IMR-90 (cell line): ENCODE measurements at regions not wholly inside any gene's neighbourhood (a gene's known extent, or its start where the extent isn't known, plus 50 kb on each side); places are given as distances from the start of the nearest gene placed in this dataset.

Experiments
- ATAC-seq: fragments of 200-7000 bp; cut with Tn5 transposase; 2 replicates; pipeline ENCODE4 v1.9.1; 2020; ENCODE audit warnings: low read depth, mild to moderate bottlenecking, moderate library complexity
- BruUV-seq: library from RNA; stranded (reverse); fragments of 400-500 nt; replicated peaks from 2 replicates; lab custom pipeline; 2021; lab: Mats Ljungman, UMichigan
- CTCF ChIA-PET: fragments of 300-600 bp; formaldehyde crosslinking; extraction: SDS; loops from one replicate; lab custom pipeline; 2021; ENCODE audit warnings: antibody characterized with exemption; lab: Yijun Ruan, JAX
- POLR2A ChIA-PET: fragments of 300-600 bp; sonication (Branson Sonifier 250); formaldehyde crosslinking; loops from one replicate; lab custom pipeline; 2022; ENCODE audit warnings: antibody characterized with exemption; ENCODE audit not compliant: unreplicated experiment; lab: Charles Lee
- DNase-seq: peaks from one replicate; pipeline ENCODE4 v3.0.0; 2013
- H2AFZ ChIP-seq: replicated peaks from 2 replicates; pipeline ENCODE3; 2013; ENCODE audit warnings: low read length, mild to moderate bottlenecking; ENCODE audit not compliant: poor library complexity
- H2AK5ac ChIP-seq: 2 replicates; pipeline ENCODE4 v1.6.1; 2013; ENCODE audit warnings: low read depth, low read length, inconsistent platforms
- H2AK9ac ChIP-seq: replicated peaks from 2 replicates; pipeline ENCODE3; 2013; ENCODE audit warnings: mild to moderate bottlenecking, low read depth, low read length, moderate library complexity; ENCODE audit not compliant: poor library complexity
- H2BK120ac ChIP-seq: 2 replicates; pipeline ENCODE4 v1.6.1; 2013; ENCODE audit warnings: low read depth, low read length, inconsistent platforms
- H2BK15ac ChIP-seq: 3 replicates; pipeline ENCODE4 v1.6.1; 2013; ENCODE audit warnings: low read depth, low read length, inconsistent platforms
- H2BK20ac ChIP-seq: 2 replicates; pipeline ENCODE4 v1.6.1; 2013; ENCODE audit warnings: low read depth, mild to moderate bottlenecking, inconsistent platforms, low read length, moderate library complexity
- H2BK5ac ChIP-seq: 2 replicates; pipeline ENCODE4 v1.6.1; 2013; ENCODE audit warnings: mild to moderate bottlenecking, low read depth, low read length, inconsistent platforms; ENCODE audit not compliant: poor library complexity, severe bottlenecking
- H3K14ac ChIP-seq: replicated peaks from 2 replicates; pipeline ENCODE4 v1.6.1; 2013; ENCODE audit warnings: low read depth, low read length, inconsistent platforms
- H3K18ac ChIP-seq: 2 replicates; pipeline ENCODE4 v1.6.1; 2013; ENCODE audit warnings: low read depth, low read length, control low read depth
- H3K23ac ChIP-seq: 2 replicates; pipeline ENCODE4 v1.6.1; 2013; ENCODE audit warnings: low read depth, low read length, inconsistent platforms
- H3K27ac ChIP-seq: 2 replicates; pipeline ENCODE4 v1.5.1; 2013; ENCODE audit warnings: mild to moderate bottlenecking, control low read depth, low read length; ENCODE audit not compliant: insufficient read depth
- H3K27me3 ChIP-seq: 2 replicates; pipeline ENCODE4 v1.6.1; 2013; ENCODE audit warnings: low read length; ENCODE audit not compliant: control insufficient read depth, insufficient read depth
- H3K36me3 ChIP-seq: 2 replicates; pipeline ENCODE4 v1.6.1; 2013; ENCODE audit warnings: low read length, mixed read lengths; ENCODE audit not compliant: control insufficient read depth, insufficient read depth
- H3K4ac ChIP-seq: 2 replicates; pipeline ENCODE4 v1.6.1; 2013; ENCODE audit warnings: low read depth, low read length, inconsistent platforms
- H3K4me1 ChIP-seq: 2 replicates; pipeline ENCODE4 v1.6.1; 2013; ENCODE audit warnings: low read length, mixed read lengths; ENCODE audit not compliant: control insufficient read depth, insufficient read depth
- H3K4me2 ChIP-seq: 2 replicates; pipeline ENCODE4 v1.6.1; 2013; ENCODE audit warnings: low read depth, mild to moderate bottlenecking, control low read depth, low read length, moderate library complexity
- H3K4me3 ChIP-seq: 2 replicates; pipeline ENCODE4 v1.5.1; 2013; ENCODE audit warnings: low read depth, mild to moderate bottlenecking, control low read depth, low read length, moderate library complexity; ENCODE audit not compliant: insufficient read depth
- H3K56ac ChIP-seq: 2 replicates; pipeline ENCODE4 v1.6.1; 2013; ENCODE audit warnings: low read length, inconsistent platforms; ENCODE audit not compliant: insufficient read depth; ENCODE audit errors: extremely low read depth
- H3K79me1 ChIP-seq, 2 experiments: 2 replicates each; pipeline ENCODE4 v1.6.1; 2013; ENCODE audit warnings: low read length in 2 of 2, inconsistent platforms in 1 of 2, low read depth in 1 of 2
- H3K9ac ChIP-seq: 2 replicates; pipeline ENCODE4 v1.6.1; 2013; ENCODE audit warnings: low read depth, low read length, control low read depth
- H3K9me1 ChIP-seq: 2 replicates; pipeline ENCODE4 v1.6.1; 2013; ENCODE audit warnings: low read length, inconsistent platforms; ENCODE audit not compliant: insufficient read depth
- H3K9me3 ChIP-seq: 2 replicates; pipeline ENCODE4 v1.6.1; 2013; ENCODE audit warnings: low read length; ENCODE audit not compliant: control insufficient read depth, insufficient read depth
- H4K20me1 ChIP-seq: 2 replicates; pipeline ENCODE4 v1.6.1; 2013; ENCODE audit warnings: low read length, inconsistent platforms; ENCODE audit not compliant: insufficient read depth
- H4K5ac ChIP-seq: 2 replicates; pipeline ENCODE4 v1.6.1; 2013; ENCODE audit warnings: mild to moderate bottlenecking, low read depth, low read length, control low read depth
- H4K8ac ChIP-seq, 2 experiments: 2 replicates each; pipeline ENCODE4 v1.6.1; 2013; ENCODE audit warnings: low read depth in 2 of 2, low read length in 2 of 2, control low read depth in 1 of 2, inconsistent platforms in 1 of 2
- H4K91ac ChIP-seq: 2 replicates; pipeline ENCODE4 v1.6.1; 2013; ENCODE audit warnings: low read depth, low read length, inconsistent platforms; ENCODE audit not compliant: insufficient read depth
- BHLHE40 ChIP-seq: fragments of 150-350 bp; IDR thresholded peaks from 2 replicates; pipeline ENCODE4 v1.6.1; 2016; ENCODE audit warnings: mild to moderate bottlenecking, low read depth, low read length
- CEBPB ChIP-seq: IDR thresholded peaks from 2 replicates; pipeline ENCODE4 v1.6.1; 2012; ENCODE audit warnings: low read depth, low read length, improper control_type of control experiment
- CHD1 ChIP-seq: IDR thresholded peaks from 2 replicates; pipeline ENCODE4 v1.6.1; 2012; ENCODE audit warnings: low read depth, low read length, improper control_type of control experiment
- CTCF ChIP-seq: conservative IDR thresholded peaks from 2 replicates; pipeline ENCODE4 v1.5.1; 2012; ENCODE audit warnings: mild to moderate bottlenecking, low read depth, low read length, improper control_type of control experiment
- ELK1 ChIP-seq: fragments of 150-350 bp; IDR thresholded peaks from 2 replicates; pipeline ENCODE4 v1.6.1; 2016; ENCODE audit warnings: low read depth, mild to moderate bottlenecking, low read length, moderate library complexity, borderline replicate concordance
- FOS ChIP-seq: fragments of 150-350 bp; IDR thresholded peaks from 2 replicates; pipeline ENCODE4 v1.6.1; 2016; ENCODE audit warnings: low read depth, low read length
- MAFK ChIP-seq: IDR thresholded peaks from 2 replicates; pipeline ENCODE4 v1.6.1; 2012; ENCODE audit warnings: low read depth, low read length, improper control_type of control experiment
- MAZ ChIP-seq: IDR thresholded peaks from 2 replicates; pipeline ENCODE4 v1.6.1; 2012; ENCODE audit warnings: low read depth, mild to moderate bottlenecking, low read length, improper control_type of control experiment, moderate library complexity, borderline replicate concordance
- MXI1 ChIP-seq: IDR thresholded peaks from 2 replicates; pipeline ENCODE4 v1.6.1; 2012; ENCODE audit warnings: low read depth, mild to moderate bottlenecking, low read length, moderate library complexity, borderline replicate concordance
- NFE2L2 ChIP-seq: fragments of 150-350 bp; IDR thresholded peaks from 2 replicates; pipeline ENCODE4 v1.6.1; 2016; ENCODE audit warnings: low read depth, mild to moderate bottlenecking, low read length
- POLR2A ChIP-seq: IDR thresholded peaks from 2 replicates; pipeline ENCODE4 v1.6.1; 2012; ENCODE audit warnings: mild to moderate bottlenecking, low read depth, low read length
- RAD21 ChIP-seq: IDR thresholded peaks from 2 replicates; pipeline ENCODE4 v1.6.1; 2012; ENCODE audit warnings: low read length, improper control_type of control experiment
- RCOR1 ChIP-seq: IDR thresholded peaks from 2 replicates; pipeline ENCODE4 v1.6.1; 2012; ENCODE audit warnings: mild to moderate bottlenecking, low read length, improper control_type of control experiment; ENCODE audit not compliant: insufficient replicate concordance
- RFX5 ChIP-seq: IDR thresholded peaks from 2 replicates; pipeline ENCODE4 v1.8.0; 2012; ENCODE audit warnings: low read depth, mild to moderate bottlenecking, low read length, moderate library complexity
- SMC3 ChIP-seq: fragments of 150-350 bp; IDR thresholded peaks from 2 replicates; pipeline ENCODE4 v1.6.1; 2016; ENCODE audit warnings: low read depth, mild to moderate bottlenecking, antibody characterized with exemption, low read length, moderate library complexity
- USF2 ChIP-seq: fragments of 150-350 bp; IDR thresholded peaks from 2 replicates; pipeline ENCODE4 v1.6.1; 2017; ENCODE audit warnings: mild to moderate bottlenecking, antibody characterized with exemption, low read length, low read depth
- WGBS, 2 experiments: methylation state at CpG; one replicate each; pipeline versions ENCODE4 v1.1.5 to v1.1.7; 2013; ENCODE audit warnings: missing lambda C conversion rate in 2 of 2; ENCODE audit not compliant: insufficient read length in 1 of 2; ENCODE audit errors: extremely low coverage in 2 of 2; 5-methylcytosine and 5-hydroxymethylcytosine counted together
- dilution Hi-C: fragments of 300-500 bp; cut with HindIII; formaldehyde crosslinking; loops from one replicate; pipeline ENCODE4 v1.14.3; 2018; ENCODE audit warnings: low sequenced_read_pairs; ENCODE audit not compliant: unreplicated experiment
- in situ Hi-C: fragments of 300-500 bp; cut with MboI; formaldehyde crosslinking; loops from 3 replicates; pipeline ENCODE4 v1.14.3; 2019; ENCODE audit warnings: low sequenced_read_pairs, inconsistent platforms, mixed read lengths
- intact Hi-C: fragments of 100-400 bp; cut with micrococcal nuclease; formaldehyde crosslinking; loops from 2 replicates; pipeline ENCODE4 v1.10.0; 2022

- Histone ChIP-seq H3K4me2 (no peak overlapping the region), H3K36me3 (no peaks in the 10 kb centered on the region), H3K4me1 (peaks cover 2% of the 10 kb centered on the region; the same call in 1 of the 2 replicates), H3K56ac (no peak overlapping the region), H2AK9ac (no peak overlapping the region), H3K14ac (no peak overlapping the region), H3K79me1 (no peaks in the 10 kb centered on the region; a peak in 2 of 4 replicates), H4K91ac (no peak overlapping the region), H3K27ac (no peak overlapping the region), H2BK120ac (no peak overlapping the region), H2AFZ (no peak overlapping the region), H3K9me3 (no peaks in the 10 kb centered on the region), H4K8ac (no peak overlapping the region; a peak in 1 of 4 replicates), H4K5ac (no peak overlapping the region), H2BK5ac (no peak overlapping the region), H3K9ac (no peak overlapping the region), H3K4ac (no peak overlapping the region), H3K23ac (no peak overlapping the region), H3K9me1 (no peaks in the 10 kb centered on the region), H3K4me3 (no peak overlapping the region), H2AK5ac (no peak overlapping the region), H3K27me3 (no peaks in the 10 kb centered on the region), H2BK20ac (no peak overlapping the region), H3K18ac (no peak overlapping the region), H2BK15ac (no peak overlapping the region), H4K20me1 (no peaks in the 10 kb centered on the region)
- ATAC-seq: no peak
- ChIA-PET POLR2A (no interaction called here), CTCF (no interaction called here)
- no peak for DNase-seq
- dilution Hi-C loops (no loop called here), in situ Hi-C loops (no loop called here), intact Hi-C loops (loop anchor here (2.0 kb wide), 1 partner anchor 36 kb away; no protein-coding TSS in a partner anchor)
- no TSS peak for BruUV-seq
- TF ChIP-seq RAD21 (no peak), MAZ (no peak), MXI1 (no peak), BHLHE40 (no peak), SMC3 (no peak), FOS (no peak), NFE2L2 (no peak), USF2 (no peak), RFX5 (no peak), CEBPB (no peak), ELK1 (no peak), CHD1 (no peak), RCOR1 (no peak), CTCF (no peak), POLR2A (no peak), MAFK (no peak)
- WGBS, 2 experiments: no CpG with 5 or more reads among the region's 1 CpG
These were observed 87.5 kb upstream of the DPYD start for GRCh38 chr1:98008373-98008772.
